NB4 (cell line): ENCODE measurements at regions not wholly inside any gene's neighbourhood (a gene's known extent, or its start where the extent isn't known, plus 50 kb on each side); places are given as distances from the start of the nearest gene placed in this dataset.

ENCODE experiments used
- DNase-seq: peaks from one replicate; pipeline ENCODE4 v3.0.0; 2010; ENCODE audit warnings: low read depth
- H3K4me3 ChIP-seq: one replicate; pipeline ENCODE4 v1.5.1; 2011; ENCODE audit warnings: mild to moderate bottlenecking, low read depth, low read length, moderate library complexity
- MYC ChIP-seq: IDR thresholded peaks from 2 replicates; pipeline ENCODE4 v1.6.1; 2011; ENCODE audit warnings: low read depth, low read length
- POLR2A ChIP-seq: IDR thresholded peaks from 2 replicates; pipeline ENCODE4 v1.6.1; 2011; ENCODE audit warnings: mild to moderate bottlenecking; ENCODE audit not compliant: insufficient read length; ENCODE audit errors: extremely low read depth
- TF ChIP-seq, protein P1 (sequence below): IDR thresholded peaks from 2 replicates; pipeline ENCODE4 v1.6.1; 2011; ENCODE audit warnings: low read depth, low read length
- TF ChIP-seq, protein P2 (sequence below): IDR thresholded peaks from one replicate; pipeline ENCODE4 v1.5.1; 2012; ENCODE audit warnings: low read depth, low read length

DNA sequence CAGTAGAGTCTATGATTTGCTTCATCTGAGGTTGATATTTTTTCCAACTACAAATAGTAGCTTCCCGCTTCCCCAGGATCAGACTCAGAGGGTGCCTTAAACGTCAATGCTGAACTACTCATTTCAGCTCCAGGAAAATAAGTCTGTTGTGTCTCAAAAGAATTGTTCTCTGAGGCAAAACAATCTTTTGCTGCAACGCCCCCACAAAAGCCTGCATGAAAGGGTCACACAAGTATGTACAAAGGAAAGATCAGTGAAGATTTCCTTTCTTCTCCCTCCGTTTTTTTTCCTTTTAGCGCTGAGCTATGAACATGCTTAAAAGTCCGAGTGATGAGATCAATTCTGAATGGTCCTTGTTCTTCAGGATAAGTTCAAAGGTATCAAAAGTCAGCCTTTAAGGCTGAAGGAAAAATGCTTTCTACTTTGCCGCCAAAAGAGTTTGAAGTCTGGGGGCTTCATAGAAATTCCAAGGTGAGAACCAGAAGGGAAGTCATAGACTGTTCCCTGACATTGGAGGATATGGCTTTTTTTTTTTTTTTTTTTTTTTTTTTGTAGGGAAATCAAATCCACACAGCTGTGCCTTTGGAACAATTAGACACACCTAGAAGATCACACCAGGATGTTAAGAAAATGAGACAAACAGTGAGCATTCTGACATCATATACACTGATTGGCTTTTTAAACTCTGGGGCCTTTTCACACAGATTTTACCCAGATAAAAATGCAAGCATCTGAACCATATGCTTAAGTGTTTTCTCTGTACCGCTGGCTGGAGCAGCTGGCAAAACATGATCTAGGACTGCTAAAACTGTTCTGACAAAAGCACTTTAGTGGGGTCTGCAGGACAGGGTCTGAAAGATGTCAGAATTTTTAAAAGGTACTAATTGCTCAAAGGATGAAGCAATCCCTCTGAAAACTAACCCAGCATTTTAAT lies 329.3 kb downstream of the ENC1 start:
- TF ChIP-seq POLR2A (no peak), MYC (no peak)
- TF ChIP-seq, protein P1, sequence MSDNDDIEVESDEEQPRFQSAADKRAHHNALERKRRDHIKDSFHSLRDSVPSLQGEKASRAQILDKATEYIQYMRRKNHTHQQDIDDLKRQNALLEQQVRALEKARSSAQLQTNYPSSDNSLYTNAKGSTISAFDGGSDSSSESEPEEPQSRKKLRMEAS, result no peak
- TF ChIP-seq, protein P2, sequence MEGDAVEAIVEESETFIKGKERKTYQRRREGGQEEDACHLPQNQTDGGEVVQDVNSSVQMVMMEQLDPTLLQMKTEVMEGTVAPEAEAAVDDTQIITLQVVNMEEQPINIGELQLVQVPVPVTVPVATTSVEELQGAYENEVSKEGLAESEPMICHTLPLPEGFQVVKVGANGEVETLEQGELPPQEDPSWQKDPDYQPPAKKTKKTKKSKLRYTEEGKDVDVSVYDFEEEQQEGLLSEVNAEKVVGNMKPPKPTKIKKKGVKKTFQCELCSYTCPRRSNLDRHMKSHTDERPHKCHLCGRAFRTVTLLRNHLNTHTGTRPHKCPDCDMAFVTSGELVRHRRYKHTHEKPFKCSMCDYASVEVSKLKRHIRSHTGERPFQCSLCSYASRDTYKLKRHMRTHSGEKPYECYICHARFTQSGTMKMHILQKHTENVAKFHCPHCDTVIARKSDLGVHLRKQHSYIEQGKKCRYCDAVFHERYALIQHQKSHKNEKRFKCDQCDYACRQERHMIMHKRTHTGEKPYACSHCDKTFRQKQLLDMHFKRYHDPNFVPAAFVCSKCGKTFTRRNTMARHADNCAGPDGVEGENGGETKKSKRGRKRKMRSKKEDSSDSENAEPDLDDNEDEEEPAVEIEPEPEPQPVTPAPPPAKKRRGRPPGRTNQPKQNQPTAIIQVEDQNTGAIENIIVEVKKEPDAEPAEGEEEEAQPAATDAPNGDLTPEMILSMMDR, result no peak
- no peak for DNase-seq
- no peak overlapping the region for H3K4me3 ChIP-seq

DNA sequence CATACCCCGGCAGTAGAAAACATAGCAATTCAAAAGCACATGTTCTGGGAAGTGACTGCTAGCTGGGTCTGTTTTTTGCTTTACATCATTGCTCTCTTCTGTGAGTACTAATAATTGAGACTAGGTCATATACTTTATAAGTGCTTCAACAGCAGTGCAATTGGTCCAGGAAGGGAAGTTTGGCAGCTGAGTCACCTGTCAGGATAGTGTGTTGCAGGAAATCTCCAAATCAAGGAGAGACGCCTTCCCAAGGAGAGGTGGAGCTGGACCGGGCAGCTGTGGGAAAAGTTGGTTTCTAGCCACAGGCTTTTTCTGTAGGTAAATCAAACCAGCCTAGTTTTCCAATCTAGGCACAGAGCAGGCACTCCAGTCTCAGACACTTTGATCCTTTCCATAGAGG lies 330.1 kb downstream of the ENC1 start:
- TF ChIP-seq, protein P1, result no peak
- no peak for TF ChIP-seq MYC
- DNase-seq, result no peak
- no peak overlapping the region for H3K4me3 ChIP-seq

DNA sequence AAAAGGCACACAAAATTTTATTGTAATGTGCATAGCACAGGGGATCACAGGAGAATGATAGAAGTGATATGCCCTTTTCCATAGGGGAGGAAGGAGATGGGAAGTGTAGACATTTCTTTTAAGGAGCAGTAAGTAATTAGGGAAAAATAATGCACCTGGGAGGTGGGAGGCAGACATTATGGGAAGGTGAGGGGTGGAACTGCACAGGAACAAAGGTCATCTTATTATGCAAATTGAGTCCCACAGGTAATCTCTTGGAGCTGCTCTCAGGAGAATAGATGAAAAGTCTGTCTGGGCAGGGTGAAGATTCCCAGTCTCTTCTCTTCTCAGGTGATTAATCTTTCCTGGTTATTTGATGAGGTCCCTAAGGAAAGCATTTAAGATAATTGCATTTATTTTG lies 331.5 kb downstream of the ENC1 start:
- H3K4me3 ChIP-seq, result no peak overlapping the region
- no peak for DNase-seq
- TF ChIP-seq, protein P1, result no peak
- no peak for TF ChIP-seq POLR2A
- TF ChIP-seq, protein P2, result no peak
- TF ChIP-seq MYC, result no peak

DNA sequence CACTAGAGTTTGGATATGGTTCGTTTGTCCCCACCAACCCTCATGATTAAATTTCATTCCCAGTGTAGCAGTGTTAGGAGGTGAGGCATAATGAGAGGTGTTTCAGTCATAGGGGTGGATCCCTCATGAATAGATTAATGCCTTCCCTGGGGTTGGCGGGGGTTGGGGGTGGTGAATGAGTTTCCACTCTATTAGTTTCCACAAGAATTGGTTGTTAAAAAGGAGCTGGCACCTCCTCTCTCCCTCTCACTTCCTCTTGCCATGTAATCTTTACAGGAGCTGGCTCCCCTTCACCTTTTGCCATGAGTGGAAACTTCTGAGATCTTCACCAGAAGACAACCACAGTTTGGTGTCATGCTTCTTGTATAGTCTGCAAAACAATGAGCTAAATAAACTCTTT lies 333.7 kb downstream of the ENC1 start:
- TF ChIP-seq, protein P2, result no peak
- TF ChIP-seq MYC (no peak), POLR2A (no peak)
- TF ChIP-seq, protein P1, result no peak
- DNase-seq, result no peak
- no peak overlapping the region for H3K4me3 ChIP-seq

DNA sequence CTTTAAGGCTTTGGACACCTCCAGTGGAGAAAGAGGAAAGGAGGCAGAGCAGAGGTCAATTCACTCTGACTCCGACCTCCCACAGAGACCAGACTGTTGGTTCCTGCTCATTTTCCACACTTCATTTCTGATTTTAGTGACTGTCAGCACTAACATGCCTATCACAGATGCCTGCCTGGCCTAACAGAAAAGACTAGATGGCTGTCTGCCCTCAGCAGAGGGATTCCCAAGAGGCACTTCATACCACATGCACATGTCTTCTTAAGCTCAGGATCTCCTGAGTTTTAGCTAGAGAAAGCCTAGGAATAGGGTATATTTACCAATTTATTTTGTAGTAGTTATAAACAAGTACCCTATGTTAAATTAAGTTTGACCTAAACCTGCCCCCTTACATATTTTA lies 336.0 kb downstream of the ENC1 start:
- H3K4me3 ChIP-seq, result no peak overlapping the region
- TF ChIP-seq POLR2A (no peak), MYC (no peak)
- TF ChIP-seq, protein P1, result no peak
- TF ChIP-seq, protein P2, result no peak
- DNase-seq, result no peak

DNA sequence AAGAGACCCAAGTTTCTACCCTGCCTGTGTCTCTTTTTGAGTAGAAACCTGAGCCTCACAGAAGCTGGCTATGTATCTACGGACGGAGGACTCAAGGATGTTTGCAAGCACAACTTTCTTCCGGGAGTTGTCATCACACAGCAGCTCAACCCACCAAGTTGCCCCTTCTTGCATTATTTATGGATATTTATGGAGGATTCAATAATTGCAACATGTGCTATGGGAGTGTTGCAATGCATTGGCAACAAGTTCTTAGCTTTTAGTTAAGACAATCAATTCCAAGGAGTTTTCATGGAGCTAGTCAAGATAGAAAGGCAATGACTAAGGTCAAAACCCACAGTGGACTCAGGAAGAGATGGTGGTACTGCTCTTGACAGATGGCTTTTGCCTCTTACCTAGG lies 336.9 kb downstream of the ENC1 start:
- no peak for DNase-seq
- H3K4me3 ChIP-seq, result no peak overlapping the region
- TF ChIP-seq MYC (no peak), POLR2A (no peak)
- TF ChIP-seq, protein P1, result no peak
- TF ChIP-seq, protein P2, result no peak
